Left lung (tissue), 4 donors: ENCODE measurements at regions not wholly inside any gene's neighbourhood (a gene's known extent, or its start where the extent isn't known, plus 50 kb on each side); places are given as distances from the start of the nearest gene placed in this dataset.

Experiments
- ATAC-seq: fragments of 200-7000 bp; cut with Tn5 transposase; one replicate; pipeline ENCODE4 v1.9.1; 2020; ENCODE audit warnings: moderate library complexity
- DNase-seq, 4 donors: peaks; one replicate each; pipeline ENCODE4 v3.0.0-alpha.2; 2013 to 2020
- H3K27ac ChIP-seq, 2 donors: fragments of 200-600 bp; sonication (generic) in 1 of 2; one replicate each; pipeline versions ENCODE4 v1.5.0 to v1.8.0; 2020 to 2021
- H3K27me3 ChIP-seq, 2 donors: fragments of 200-600 bp; sonication (generic) in 1 of 2; one replicate each; pipeline versions ENCODE4 v1.5.0 to v1.8.0; 2020 to 2021
- H3K36me3 ChIP-seq, 2 donors: fragments of 200-600 bp; sonication (generic) in 1 of 2; one replicate each; pipeline versions ENCODE4 v1.5.0 to v1.8.0; 2020 to 2021
- H3K4me1 ChIP-seq, 2 donors: fragments of 200-600 bp; one replicate each; pipeline ENCODE4 v1.8.0; 2021
- H3K4me3 ChIP-seq, 2 donors: fragments of 200-600 bp; sonication (generic) in 1 of 2; one replicate each; pipeline versions ENCODE4 v1.5.0 to v1.8.0; 2020 to 2021; ENCODE audit warnings: mild to moderate bottlenecking in 1 of 2
- H3K9me3 ChIP-seq, 2 donors: fragments of 200-600 bp; sonication (generic) in 1 of 2; one replicate each; pipeline versions ENCODE4 v1.5.0 to v1.8.0; 2020 to 2021
- CTCF ChIP-seq, 2 donors: fragments of 200-600 bp; sonication (generic) in 1 of 2; IDR thresholded peaks; one replicate each; pipeline versions ENCODE4 v1.5.0 to v1.8.0; 2021; ENCODE audit warnings: antibody characterized with exemption in 2 of 2
- intact Hi-C, 2 donors: fragments of 100-400 bp; cut with DNase I; formaldehyde crosslinking; loops; one replicate each; pipeline versions ENCODE4 v1.11.2 to v1.14.2; 2022
- donor health status: DM: no; HTN: yes; CAD: no.
- donor health status: DM: no; HTN: no; CAD: no.

GRCh38 chr4:52244103-52244775 lies 193.1 kb downstream of the SPATA18 start:
- DNase-seq (no peak), ATAC-seq (no peak)
- Histone ChIP-seq H3K36me3 (no peaks in the 10 kb centered on the region), H3K27me3 (no peaks in the 10 kb centered on the region), H3K4me1 (no peaks in the 10 kb centered on the region), H3K27ac (no peak overlapping the region), H3K4me3 (no peak overlapping the region), H3K9me3 (peaks cover 0 to 8% of the 10 kb centered on the region in 2 donors)
- no peak for TF ChIP-seq CTCF (IDR thresholded peaks at IDR 0.05)
- intact Hi-C loops, result no loop called here

GRCh38 chr4:52244848-52245247 lies 193.7 kb downstream of the SPATA18 start:
- no peak for TF ChIP-seq CTCF (IDR thresholded peaks at IDR 0.05)
- Histone ChIP-seq H3K4me1 (no peaks in the 10 kb centered on the region), H3K9me3 (peaks cover 0 to 8% of the 10 kb centered on the region in 2 donors), H3K27me3 (no peaks in the 10 kb centered on the region), H3K36me3 (no peaks in the 10 kb centered on the region), H3K4me3 (no peak overlapping the region), H3K27ac (no peak overlapping the region)
- intact Hi-C loops, result no loop called here
- DNase-seq, result no peak
- no peak for ATAC-seq

- H3K4me3 ChIP-seq, result no peak overlapping the region
- no peak overlapping the region for H3K27ac ChIP-seq
- H3K27me3 ChIP-seq, result no peaks in the 10 kb centered on the region
- DNase-seq, result no peak
- ATAC-seq, result no peak
- H3K36me3 ChIP-seq, result no peaks in the 10 kb centered on the region
- TF ChIP-seq CTCF (IDR thresholded peaks at IDR 0.05), result no peak
- intact Hi-C loops, result no loop called here
- H3K4me1 ChIP-seq, result no peaks in the 10 kb centered on the region
- H3K9me3 ChIP-seq, result peaks cover 0 to 1% of the 10 kb centered on the region in 2 donors
These were observed 195.7 kb downstream of the SPATA18 start for GRCh38 chr4:52246827-52247226.

- Histone ChIP-seq H3K9me3 (peaks cover 0 to 8% of the 10 kb centered on the region in 2 donors), H3K27ac (no peak overlapping the region), H3K27me3 (no peaks in the 10 kb centered on the region), H3K4me1 (no peaks in the 10 kb centered on the region), H3K4me3 (no peak overlapping the region), H3K36me3 (no peaks in the 10 kb centered on the region)
- no peak for ATAC-seq
- intact Hi-C loops, result no loop called here
- no peak for TF ChIP-seq CTCF (IDR thresholded peaks at IDR 0.05)
- DNase-seq, result no peak
These were observed 196.8 kb downstream of the SPATA18 start for GRCh38 chr4:52247941-52248340.

GRCh38 chr4:52248820-52249219 lies 197.7 kb downstream of the SPATA18 start:
- H3K27ac ChIP-seq, result no peak overlapping the region
- H3K9me3 ChIP-seq, result peaks cover 0 to 8% of the 10 kb centered on the region in 2 donors
- intact Hi-C loops, result no loop called here
- no peaks in the 10 kb centered on the region for H3K36me3 ChIP-seq
- no peaks in the 10 kb centered on the region for H3K27me3 ChIP-seq
- no peak for ATAC-seq
- H3K4me1 ChIP-seq, result no peaks in the 10 kb centered on the region
- DNase-seq, result no peak
- H3K4me3 ChIP-seq, result no peak overlapping the region
- no peak for TF ChIP-seq CTCF (IDR thresholded peaks at IDR 0.05)
